ENCODE measurements at regions not wholly inside any gene's neighbourhood (a gene's known extent, or its start where the extent isn't known, plus 50 kb on each side); places are given as distances from the start of the nearest gene placed in this dataset.

DNA sequence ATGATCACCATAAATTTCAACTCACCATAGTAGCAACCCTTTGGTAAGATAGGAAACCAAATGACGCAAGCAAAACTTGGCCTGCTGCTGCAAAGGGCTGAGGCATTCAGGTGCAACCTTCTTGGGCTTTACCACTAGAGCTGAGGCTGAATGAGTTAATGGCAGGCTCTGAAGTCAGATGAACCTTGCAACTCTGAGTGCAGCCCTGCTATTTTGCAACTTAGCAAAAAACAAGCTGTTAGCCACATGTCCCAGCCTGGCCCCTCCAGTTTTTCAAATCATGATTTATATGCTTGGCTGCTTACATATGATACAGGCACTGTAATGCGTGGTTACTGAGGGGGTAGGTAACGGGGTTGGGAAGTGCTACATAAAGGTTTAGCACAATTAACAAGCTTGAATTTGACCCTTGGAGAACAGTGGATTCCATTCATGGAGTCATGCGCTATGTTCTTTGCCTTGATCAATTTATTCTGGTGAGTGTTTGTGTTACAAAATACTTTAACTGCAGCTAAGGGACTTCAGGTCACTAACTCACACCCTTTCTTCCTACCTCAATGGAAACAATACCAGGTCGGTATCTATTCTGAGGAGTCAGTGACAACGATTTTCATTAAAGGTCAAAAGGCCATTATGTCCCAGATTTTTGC lies 80.5 kb upstream of the PPARGC1A start:
- H3K9me3 ChIP-seq, result no peaks in the 10 kb centered on the region
- 74 to 79% (median 77%) methylated on average over 6 of the region's 6 CpGs for WGBS, 3 donors
- H3K4me1 ChIP-seq (ENCODE audit: insufficient read depth), result no peaks in the 10 kb centered on the region
- H3K36me3 ChIP-seq, result no peaks in the 10 kb centered on the region
- no peak overlapping the region for H3K4me3 ChIP-seq
- TF ChIP-seq EP300 (IDR thresholded peaks at IDR 0.05) (no peak), POLR2A (IDR thresholded peaks at IDR 0.05) (no peak)
- TF ChIP-seq, protein P1, sequence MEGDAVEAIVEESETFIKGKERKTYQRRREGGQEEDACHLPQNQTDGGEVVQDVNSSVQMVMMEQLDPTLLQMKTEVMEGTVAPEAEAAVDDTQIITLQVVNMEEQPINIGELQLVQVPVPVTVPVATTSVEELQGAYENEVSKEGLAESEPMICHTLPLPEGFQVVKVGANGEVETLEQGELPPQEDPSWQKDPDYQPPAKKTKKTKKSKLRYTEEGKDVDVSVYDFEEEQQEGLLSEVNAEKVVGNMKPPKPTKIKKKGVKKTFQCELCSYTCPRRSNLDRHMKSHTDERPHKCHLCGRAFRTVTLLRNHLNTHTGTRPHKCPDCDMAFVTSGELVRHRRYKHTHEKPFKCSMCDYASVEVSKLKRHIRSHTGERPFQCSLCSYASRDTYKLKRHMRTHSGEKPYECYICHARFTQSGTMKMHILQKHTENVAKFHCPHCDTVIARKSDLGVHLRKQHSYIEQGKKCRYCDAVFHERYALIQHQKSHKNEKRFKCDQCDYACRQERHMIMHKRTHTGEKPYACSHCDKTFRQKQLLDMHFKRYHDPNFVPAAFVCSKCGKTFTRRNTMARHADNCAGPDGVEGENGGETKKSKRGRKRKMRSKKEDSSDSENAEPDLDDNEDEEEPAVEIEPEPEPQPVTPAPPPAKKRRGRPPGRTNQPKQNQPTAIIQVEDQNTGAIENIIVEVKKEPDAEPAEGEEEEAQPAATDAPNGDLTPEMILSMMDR (IDR thresholded peaks at IDR 0.05), result no peak
- DNase-seq, result no peak
- no peaks in the 10 kb centered on the region for H3K27me3 ChIP-seq
- H3K27ac ChIP-seq, result no peak overlapping the region
- intact Hi-C loops (cut with DNase I), result no loop called here

DNA sequence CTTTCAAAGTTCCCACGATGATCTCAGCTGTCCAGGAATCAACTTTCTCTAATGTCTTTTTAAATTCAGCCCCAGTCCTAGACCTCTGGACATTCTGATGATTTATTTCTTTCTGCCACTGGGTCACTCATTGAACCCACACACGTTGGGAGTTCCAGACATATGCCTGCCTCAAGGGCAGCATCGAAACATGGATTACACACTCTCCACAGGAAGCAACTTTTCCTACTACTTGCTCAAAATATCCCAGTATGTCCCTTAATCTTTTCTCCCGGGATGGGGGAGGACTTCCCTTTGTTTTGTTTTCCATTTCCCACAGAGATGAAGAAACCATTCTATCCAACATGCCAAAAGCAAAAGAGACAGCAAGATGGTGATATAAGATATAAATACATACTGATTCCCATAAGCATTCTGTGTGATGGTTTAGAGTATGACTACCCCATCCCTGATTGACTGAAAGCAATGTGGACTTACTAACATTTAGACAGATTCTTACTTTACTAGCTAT lies 79.8 kb upstream of the PPARGC1A start:
- intact Hi-C loops (cut with DNase I), result loop anchor here in 1 of 4 donors (10.0 kb wide), 1 partner anchor 1065 kb away; no protein-coding TSS in a partner anchor
- DNase-seq, result no peak
- WGBS, 3 donors, result 19 to 25% (median 25%) methylated on average over 4 of the region's 4 CpGs
- no peaks in the 10 kb centered on the region for H3K4me1 ChIP-seq (ENCODE audit: insufficient read depth)
- H3K27me3 ChIP-seq, result no peaks in the 10 kb centered on the region
- TF ChIP-seq EP300 (IDR thresholded peaks at IDR 0.05), result no peak
- TF ChIP-seq POLR2A (IDR thresholded peaks at IDR 0.05), result no peak
- TF ChIP-seq, protein P1 (IDR thresholded peaks at IDR 0.05), result no peak
- no peaks in the 10 kb centered on the region for H3K36me3 ChIP-seq
- H3K9me3 ChIP-seq, result no peaks in the 10 kb centered on the region
- no peak overlapping the region for H3K4me3 ChIP-seq
- no peak overlapping the region for H3K27ac ChIP-seq

DNA sequence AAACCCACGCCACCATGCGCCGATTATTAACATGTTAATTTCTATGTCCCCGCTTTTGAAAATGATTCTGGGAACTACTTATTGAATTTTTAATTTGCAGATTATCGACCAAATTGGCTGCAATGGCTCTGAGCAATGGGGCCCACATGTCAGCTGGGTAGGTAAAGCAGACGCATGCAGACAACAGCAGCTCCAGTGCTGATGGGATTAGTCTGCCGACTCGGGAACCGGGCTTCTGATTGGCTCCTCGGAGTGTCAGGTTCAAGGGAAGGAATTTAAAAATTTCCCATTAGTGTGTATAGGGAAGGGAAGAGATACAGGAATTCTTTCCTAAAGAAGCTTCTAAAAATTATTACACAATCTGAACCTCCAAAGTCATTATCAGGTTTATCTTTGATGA lies 77.4 kb upstream of the PPARGC1A start:
- TF ChIP-seq, protein P1 (IDR thresholded peaks at IDR 0.05), result no peak
- TF ChIP-seq EP300 (IDR thresholded peaks at IDR 0.05) (no peak), POLR2A (IDR thresholded peaks at IDR 0.05) (no peak)
- no peak for DNase-seq
- Histone ChIP-seq H3K27ac (no peak overlapping the region), H3K9me3 (no peaks in the 10 kb centered on the region), H3K27me3 (no peaks in the 10 kb centered on the region), H3K4me1 (ENCODE audit: insufficient read depth) (no peaks in the 10 kb centered on the region), H3K36me3 (no peaks in the 10 kb centered on the region), H3K4me3 (no peak overlapping the region)
- intact Hi-C loops (cut with DNase I), result loop anchor here in 1 of 4 donors (10.0 kb wide), 1 partner anchor 1062 kb away; no protein-coding TSS in a partner anchor
- 84 to 92% (median 85%) methylated on average over 10 of the region's 10 CpGs for WGBS, 3 donors

DNA sequence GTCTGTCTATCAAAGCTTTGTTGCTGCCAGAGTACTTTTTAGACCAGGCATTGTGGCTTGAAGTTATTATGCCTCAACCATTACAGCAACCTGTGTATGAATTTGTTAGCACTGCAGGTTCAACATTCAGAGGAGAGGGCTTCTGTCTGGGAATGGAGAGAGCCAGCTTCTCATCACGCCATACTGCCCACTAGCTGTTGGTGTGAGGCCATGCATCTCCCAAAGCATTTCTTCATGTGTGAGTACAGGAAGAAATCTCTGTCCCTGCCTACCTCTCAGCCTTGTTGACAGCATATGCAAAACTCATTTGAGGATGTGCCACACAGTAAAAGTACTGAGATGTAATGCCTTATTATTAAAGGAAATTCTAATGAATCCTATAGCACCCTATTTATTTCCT lies 76.9 kb upstream of the PPARGC1A start:
- WGBS, 3 donors, result 85 to 89% (median 88%) methylated on average over 1 of the region's 1 CpG
- Histone ChIP-seq H3K9me3 (no peaks in the 10 kb centered on the region), H3K27ac (no peak overlapping the region), H3K36me3 (no peaks in the 10 kb centered on the region), H3K4me1 (ENCODE audit: insufficient read depth) (no peaks in the 10 kb centered on the region), H3K4me3 (no peak overlapping the region), H3K27me3 (no peaks in the 10 kb centered on the region)
- no peak for TF ChIP-seq POLR2A (IDR thresholded peaks at IDR 0.05)
- TF ChIP-seq EP300 (IDR thresholded peaks at IDR 0.05), result no peak
- TF ChIP-seq, protein P1 (IDR thresholded peaks at IDR 0.05), result no peak
- no peak for DNase-seq
- intact Hi-C loops (cut with DNase I), result loop anchor here in 1 of 4 donors (10.0 kb wide), 1 partner anchor 1062 kb away; no protein-coding TSS in a partner anchor

Data from ovary (tissue), 7 donors.